ENCODE measurements at regions not wholly inside any gene's neighbourhood (a gene's known extent, or its start where the extent isn't known, plus 50 kb on each side); places are given as distances from the start of the nearest gene placed in this dataset.
A peak's percentile ranks its signal among the peaks of the same experiment; 100 is the strongest.

GRCh38 chr11:87967459-87967858 lies 207.8 kb downstream of the RAB38 start:
- Histone ChIP-seq H2BK12ac (ENCODE audit: insufficient read length, low read depth, low read length) (no peak overlapping the region), H3K9me3 (ENCODE audit: control insufficient read depth, low read depth, low read length) (no peaks in the 10 kb centered on the region), H4K5ac (ENCODE audit: insufficient read length, low read depth, low read length) (no peak overlapping the region), H2AFZ (ENCODE audit: low read length) (no peak overlapping the region), H3K18ac (ENCODE audit: insufficient read length, low read depth, low read length) (no peak overlapping the region), H3K4me1 (ENCODE audit: insufficient read depth, low read length) (no peaks in the 10 kb centered on the region; the same call in 1 of the 2 replicates), H3K14ac (ENCODE audit: insufficient read depth, low read length) (no peak overlapping the region; the same call in 1 of the 2 replicates), H3K9ac (ENCODE audit: extremely low read depth, insufficient read length, low read length) (no peak overlapping the region), H4K8ac (replicated peaks; ENCODE audit: insufficient read length, low read depth, low read length) (no peak overlapping the region), H3K4me2 (ENCODE audit: insufficient read depth, insufficient read length, low read length) (no peak overlapping the region), H3T11ph (ENCODE audit: low read length) (no peak overlapping the region), H2BK5ac (ENCODE audit: insufficient read length, low read length) (no peak overlapping the region), H3K23ac (ENCODE audit: insufficient read length, low read depth, low read length) (no peak overlapping the region), H3K56ac (ENCODE audit: insufficient read length, low read depth, low read length) (no peak overlapping the region), H4K91ac (ENCODE audit: insufficient read length, low read depth, low read length) (no peak overlapping the region), H2AK5ac (ENCODE audit: insufficient read length, low read length) (no peak overlapping the region), H3K4ac (ENCODE audit: low read depth, low read length) (no peak overlapping the region), H3K27me3 (ENCODE audit: insufficient read depth, low read length) (no peaks in the 10 kb centered on the region), H2BK20ac (ENCODE audit: low read depth, low read length, poor library complexity, severe bottlenecking) (no peak overlapping the region), H3K23me2 (ENCODE audit: insufficient read length, low read depth, low read length, poor library complexity, severe bottlenecking) (no peaks in the 10 kb centered on the region), H3K79me2 (ENCODE audit: insufficient read depth, low read length) (no peaks in the 10 kb centered on the region), H2BK15ac (ENCODE audit: low read depth, low read length) (no peak overlapping the region), H3K27ac (ENCODE audit: insufficient read length, low read depth, low read length) (no peak overlapping the region), H2BK120ac (ENCODE audit: low read depth, low read length, poor library complexity, severe bottlenecking) (no peak overlapping the region), H3K79me1 (ENCODE audit: insufficient read depth, low read depth, low read length, poor library complexity, severe bottlenecking) (no peaks in the 10 kb centered on the region), H4K20me1 (ENCODE audit: control insufficient read depth, insufficient read depth, insufficient read length) (no peaks in the 10 kb centered on the region)
- Mint-ChIP-seq H3K4me1 (peaks cover 24 to 35% of the 10 kb centered on the region in 2 experiments), H3K27me3 (ENCODE audit: low read depth) (no peaks in the 10 kb centered on the region; the same call in 1 of the 2 replicates), H3K36me3 (ENCODE audit: insufficient read depth in 1 of 3, low read depth in 3 of 3) (no peaks in the 10 kb centered on the region), H3K4me3 (no peak overlapping the region), H3K9me3 (no peaks in the 10 kb centered on the region), H3K27ac (peak overlapping the region in 1 of 3 experiments; percentile 94; a peak in 1 of 7 replicates)
- TF ChIP-seq, protein P1, sequence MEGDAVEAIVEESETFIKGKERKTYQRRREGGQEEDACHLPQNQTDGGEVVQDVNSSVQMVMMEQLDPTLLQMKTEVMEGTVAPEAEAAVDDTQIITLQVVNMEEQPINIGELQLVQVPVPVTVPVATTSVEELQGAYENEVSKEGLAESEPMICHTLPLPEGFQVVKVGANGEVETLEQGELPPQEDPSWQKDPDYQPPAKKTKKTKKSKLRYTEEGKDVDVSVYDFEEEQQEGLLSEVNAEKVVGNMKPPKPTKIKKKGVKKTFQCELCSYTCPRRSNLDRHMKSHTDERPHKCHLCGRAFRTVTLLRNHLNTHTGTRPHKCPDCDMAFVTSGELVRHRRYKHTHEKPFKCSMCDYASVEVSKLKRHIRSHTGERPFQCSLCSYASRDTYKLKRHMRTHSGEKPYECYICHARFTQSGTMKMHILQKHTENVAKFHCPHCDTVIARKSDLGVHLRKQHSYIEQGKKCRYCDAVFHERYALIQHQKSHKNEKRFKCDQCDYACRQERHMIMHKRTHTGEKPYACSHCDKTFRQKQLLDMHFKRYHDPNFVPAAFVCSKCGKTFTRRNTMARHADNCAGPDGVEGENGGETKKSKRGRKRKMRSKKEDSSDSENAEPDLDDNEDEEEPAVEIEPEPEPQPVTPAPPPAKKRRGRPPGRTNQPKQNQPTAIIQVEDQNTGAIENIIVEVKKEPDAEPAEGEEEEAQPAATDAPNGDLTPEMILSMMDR (conservative IDR thresholded peaks at IDR 0.05): no peak
- no CpG with 5 or more reads among the region's 1 CpG for WGBS (ENCODE audit: extremely low coverage, insufficient read length, low lambda C conversion rate)
- DNase-seq: no peak

Measured in H9 (cell line).